Panc1 (cell line): ENCODE measurements at regions not wholly inside any gene's neighbourhood (a gene's known extent, or its start where the extent isn't known, plus 50 kb on each side); places are given as distances from the start of the nearest gene placed in this dataset.

Source experiments
- ATAC-seq: fragments of 200-7000 bp; cut with Tn5 transposase; 2 replicates; pipeline ENCODE4 v1.9.1; 2020; ENCODE audit warnings: mild to moderate bottlenecking, moderate library complexity
- BruUV-seq: library from RNA; stranded (reverse); fragments of 400-500 nt; replicated peaks from 2 replicates; lab custom pipeline; 2021; lab: Mats Ljungman, UMichigan
- CTCF ChIA-PET: fragments of 300-600 bp; sonication (Branson Sonifier 250); formaldehyde crosslinking; loops from one replicate; lab custom pipeline; 2022; ENCODE audit warnings: antibody characterized with exemption; lab: Charles Lee
- POLR2A ChIA-PET: fragments of 300-600 bp; sonication (Branson Sonifier 250); formaldehyde crosslinking; loops from one replicate; lab custom pipeline; 2022; ENCODE audit warnings: antibody characterized with exemption; lab: Charles Lee
- DNase-seq: peaks from one replicate; pipeline ENCODE4 v3.0.0-alpha.2; 2010; ENCODE audit warnings: low read depth, low spot score
- H3K27ac ChIP-seq: 2 replicates; pipeline ENCODE4 v1.5.1; 2011; ENCODE audit warnings: mild to moderate bottlenecking, low read length, inconsistent platforms
- H3K27me3 ChIP-seq: fragments of 200-500 bp; sonication (Bioruptor generic); 2 replicates; pipeline ENCODE4 v1.6.0; 2014; ENCODE audit warnings: low read length, inconsistent platforms; ENCODE audit not compliant: control insufficient read depth, insufficient read depth
- H3K36me3 ChIP-seq: fragments of 200-500 bp; sonication (Bioruptor generic); 2 replicates; pipeline ENCODE4 v1.5.1; 2014; ENCODE audit warnings: inconsistent platforms, mild to moderate bottlenecking, low read length, moderate library complexity; ENCODE audit not compliant: control insufficient read depth, insufficient read depth
- H3K4me1 ChIP-seq: 2 replicates; pipeline ENCODE4 v1.5.1; 2011; ENCODE audit warnings: inconsistent platforms, mild to moderate bottlenecking, low read length, moderate library complexity; ENCODE audit not compliant: control insufficient read depth, insufficient read depth
- H3K4me3 ChIP-seq, 2 experiments: 2 replicates each; pipeline ENCODE4 v1.5.1; 2011 to 2012; ENCODE audit warnings: low read depth in 2 of 2, low read length in 2 of 2, mild to moderate bottlenecking in 2 of 2, inconsistent platforms in 1 of 2, moderate library complexity in 1 of 2
- H3K9me3 ChIP-seq: fragments of 200-500 bp; sonication (Bioruptor generic); 2 replicates; pipeline ENCODE4 v1.5.1; 2014; ENCODE audit warnings: low read depth, mild to moderate bottlenecking, inconsistent platforms, low read length, moderate library complexity; ENCODE audit not compliant: control insufficient read depth, insufficient read depth
- CTCF ChIP-seq: fragments of 450-650 bp; IDR thresholded peaks from 2 replicates; pipeline ENCODE4 v1.5.1; 2017; ENCODE audit warnings: mild to moderate bottlenecking
- POLR2AphosphoS5 ChIP-seq: IDR thresholded peaks from 2 replicates; pipeline ENCODE4 v1.6.1; 2012; ENCODE audit warnings: mild to moderate bottlenecking, low read depth, low read length, moderate library complexity
- REST ChIP-seq, 2 experiments: IDR thresholded peaks; 2 replicates each; pipeline ENCODE4 v1.6.1; 2011 to 2012; ENCODE audit warnings: low read depth in 2 of 2, control low read depth in 1 of 2, low read length in 1 of 2, mild to moderate bottlenecking in 1 of 2, moderate library complexity in 1 of 2; ENCODE audit not compliant: insufficient read depth in 1 of 2
- SIN3A ChIP-seq: IDR thresholded peaks from 2 replicates; pipeline ENCODE4 v1.6.1; 2012; ENCODE audit warnings: low read depth, mild to moderate bottlenecking, low read length, moderate library complexity, borderline replicate concordance; ENCODE audit not compliant: insufficient read depth
- TCF7L2 ChIP-seq: IDR thresholded peaks from 2 replicates; pipeline ENCODE4 v1.6.1; 2011; ENCODE audit warnings: mild to moderate bottlenecking, low read depth, low read length, inconsistent platforms
- in situ Hi-C: cut with HindIII; loops from 2 replicates; pipeline ENCODE4 v1.10.0; 2016; ENCODE audit warnings: low sequenced_read_pairs, low pct_unique_long_range_greater_than_20kb
- intact Hi-C: fragments of 100-400 bp; cut with micrococcal nuclease; formaldehyde crosslinking; loops from one replicate; pipeline ENCODE4 v1.10.0; 2022; ENCODE audit not compliant: unreplicated experiment

- no peak overlapping the region for H3K27ac ChIP-seq
- H3K9me3 ChIP-seq: no peaks in the 10 kb centered on the region
- no peak for DNase-seq
- no peak overlapping the region for H3K4me3 ChIP-seq
- no peak for ATAC-seq
- in situ Hi-C loops (no loop called here), intact Hi-C loops (no loop called here)
- no peaks in the 10 kb centered on the region for H3K36me3 ChIP-seq
- BruUV-seq: no TSS peak
- H3K27me3 ChIP-seq: no peaks in the 10 kb centered on the region
- ChIA-PET CTCF (no interaction called here), POLR2A (no interaction called here)
- H3K4me1 ChIP-seq: no peaks in the 10 kb centered on the region
- TF ChIP-seq REST (IDR thresholded peaks at IDR 0.05; ENCODE audit: insufficient read depth in 1 of 2, low read depth in 2 of 2, low read length in 1 of 2) (no peak), SIN3A (no peak), TCF7L2 (no peak), CTCF (no peak), POLR2AphosphoS5 (no peak)
Observed at GRCh38 chr1:115203287-115203686, 114.0 kb upstream of the TSPAN2 start.

- TF ChIP-seq POLR2AphosphoS5: no peak
- no peak for TF ChIP-seq SIN3A
- TF ChIP-seq CTCF: no peak
- TF ChIP-seq REST (IDR thresholded peaks at IDR 0.05; ENCODE audit: insufficient read depth in 1 of 2, low read depth in 2 of 2, low read length in 1 of 2): no peak
- no peak for TF ChIP-seq TCF7L2
- Histone ChIP-seq H3K4me1 (no peaks in the 10 kb centered on the region), H3K27ac (no peak overlapping the region), H3K9me3 (no peaks in the 10 kb centered on the region), H3K36me3 (no peaks in the 10 kb centered on the region), H3K4me3 (no peak overlapping the region), H3K27me3 (no peaks in the 10 kb centered on the region)
- DNase-seq (no peak), ATAC-seq (no peak)
- ChIA-PET POLR2A (no interaction called here), CTCF (no interaction called here)
- in situ Hi-C loops (no loop called here), intact Hi-C loops (no loop called here)
- no TSS peak for BruUV-seq
Observed at GRCh38 chr1:115201598-115201997, 112.3 kb upstream of the TSPAN2 start.
